ENCODE measurements at regions not wholly inside any gene's neighbourhood (a gene's known extent, or its start where the extent isn't known, plus 50 kb on each side); places are given as distances from the start of the nearest gene placed in this dataset.

GRCh38 chr21:21806711-21807597 is 808.7 kb downstream of the NCAM2 start:
- DNase-seq (ENCODE audit: low spot score): no peak
- Histone ChIP-seq H3K4me3 (no peak overlapping the region), H3K27ac (no peak overlapping the region)
- TF ChIP-seq CTCF (IDR thresholded peaks at IDR 0.05): no peak

GRCh38 chr21:21807598-21807903 is 809.3 kb downstream of the NCAM2 start:
- Histone ChIP-seq H3K4me3 (no peak overlapping the region), H3K27ac (no peak overlapping the region)
- no peak for DNase-seq (ENCODE audit: low spot score)
- TF ChIP-seq CTCF (IDR thresholded peaks at IDR 0.05): no peak

GRCh38 chr21:21813289-21813688 is 815.1 kb downstream of the NCAM2 start:
- TF ChIP-seq CTCF (IDR thresholded peaks at IDR 0.05): no peak
- no peak for DNase-seq (ENCODE audit: low spot score)
- no peak overlapping the region for H3K4me3 ChIP-seq
- H3K27ac ChIP-seq: no peak overlapping the region

GRCh38 chr21:21813934-21814333 is 815.7 kb downstream of the NCAM2 start:
- no peak for TF ChIP-seq CTCF (IDR thresholded peaks at IDR 0.05)
- DNase-seq (ENCODE audit: low spot score): no peak
- Histone ChIP-seq H3K4me3 (no peak overlapping the region), H3K27ac (no peak overlapping the region)

GRCh38 chr21:21816778-21817177 is 818.6 kb downstream of the NCAM2 start:
- no peak for TF ChIP-seq CTCF (IDR thresholded peaks at IDR 0.05)
- Histone ChIP-seq H3K27ac (no peak overlapping the region), H3K4me3 (no peak overlapping the region)
- DNase-seq (ENCODE audit: low spot score): no peak

GRCh38 chr21:21818898-21819297 is 820.7 kb downstream of the NCAM2 start:
- TF ChIP-seq CTCF (IDR thresholded peaks at IDR 0.05): no peak
- DNase-seq (ENCODE audit: low spot score): no peak

GRCh38 chr21:21828130-21828529 is 829.9 kb downstream of the NCAM2 start:
- TF ChIP-seq CTCF (IDR thresholded peaks at IDR 0.05): no peak
- no peak for DNase-seq (ENCODE audit: low spot score)
- no peak overlapping the region for H3K27ac ChIP-seq
- H3K4me3 ChIP-seq: no peak overlapping the region

More at GRCh38 chr21:21818898-21819297, 820.7 kb downstream of the NCAM2 start:
- no peak overlapping the region for H3K27ac ChIP-seq
- no peak overlapping the region for H3K4me3 ChIP-seq

All from coronary artery (tissue), 2 donors.